ENCODE measurements at regions not wholly inside any gene's neighbourhood (a gene's known extent, or its start where the extent isn't known, plus 50 kb on each side); places are given as distances from the start of the nearest gene placed in this dataset.

GRCh38 chr2:118442996-118443553 lies 354.8 kb downstream of the INSIG2 start:
- ChIA-PET POLR2A (no interaction called here), CTCF (no interaction called here)
- Mint-ChIP-seq H3K4me1 (ENCODE audit: low read depth, unreplicated experiment) (peaks cover 7% of the 10 kb centered on the region), H3K27ac (ENCODE audit: unreplicated experiment) (no peak overlapping the region), H3K9me3 (ENCODE audit: unreplicated experiment) (peaks cover 9% of the 10 kb centered on the region), H3K27me3 (ENCODE audit: insufficient read depth, unreplicated experiment) (no peaks in the 10 kb centered on the region), H3K4me3 (ENCODE audit: unreplicated experiment) (no peak overlapping the region), H3K36me3 (ENCODE audit: insufficient read depth, unreplicated experiment) (no peaks in the 10 kb centered on the region)
- Histone ChIP-seq H3K9me3 (peaks cover 2% of the 10 kb centered on the region; the same call in 1 of the 2 replicates), H3K27me3 (replicated peaks; ENCODE audit: control insufficient read depth, insufficient read depth, low read length) (no peaks in the 10 kb centered on the region), H3K4me3 (ENCODE audit: low read depth, low read length) (no peak overlapping the region), H3K4me1 (peaks cover 16% of the 10 kb centered on the region; the same call in 1 of the 2 replicates), H3K36me3 (ENCODE audit: control insufficient read depth, insufficient read depth, low read length) (no peaks in the 10 kb centered on the region)
- intact Hi-C loops (cut with micrococcal nuclease; ENCODE audit: unreplicated experiment) = no loop called here
- TF ChIP-seq CTCF (IDR thresholded peaks at IDR 0.05; ENCODE audit: insufficient read depth in 1 of 2, low read depth in 1 of 2, low read length in 1 of 2, severe bottlenecking in 1 of 2, unreplicated experiment in 1 of 2) = no peak
- no TSS peak for BruUV-seq (replicated peaks)
- DNase-seq = no peak

GRCh38 chr2:118442046-118442445 lies 353.8 kb downstream of the INSIG2 start:
- POLR2A ChIA-PET = no interaction called here
- H3K36me3 ChIP-seq (ENCODE audit: control insufficient read depth, insufficient read depth, low read length) = no peaks in the 10 kb centered on the region
- TF ChIP-seq CTCF (IDR thresholded peaks at IDR 0.05; ENCODE audit: insufficient read depth in 1 of 2, low read depth in 1 of 2, low read length in 1 of 2, severe bottlenecking in 1 of 2, unreplicated experiment in 1 of 2) = no peak
- DNase-seq = no peak
- Mint-ChIP-seq H3K27ac (ENCODE audit: unreplicated experiment) (no peak overlapping the region), H3K4me1 (ENCODE audit: low read depth, unreplicated experiment) (peaks cover 7% of the 10 kb centered on the region), H3K4me3 (ENCODE audit: unreplicated experiment) (no peak overlapping the region), H3K9me3 (ENCODE audit: unreplicated experiment) (peaks cover 9% of the 10 kb centered on the region), H3K27me3 (ENCODE audit: insufficient read depth, unreplicated experiment) (no peaks in the 10 kb centered on the region), H3K36me3 (ENCODE audit: insufficient read depth, unreplicated experiment) (no peaks in the 10 kb centered on the region)
- BruUV-seq (replicated peaks) = no TSS peak
- CTCF ChIA-PET = no interaction called here
- intact Hi-C loops (cut with micrococcal nuclease; ENCODE audit: unreplicated experiment) = no loop called here
- peaks cover 2% of the 10 kb centered on the region; the same call in 1 of the 2 replicates for H3K9me3 ChIP-seq
- H3K27me3 ChIP-seq (replicated peaks; ENCODE audit: control insufficient read depth, insufficient read depth, low read length) = no peaks in the 10 kb centered on the region
- no peak overlapping the region for H3K4me3 ChIP-seq (ENCODE audit: low read depth, low read length)
- peaks cover 16% of the 10 kb centered on the region; the same call in 1 of the 2 replicates for H3K4me1 ChIP-seq

- intact Hi-C loops (cut with micrococcal nuclease; ENCODE audit: unreplicated experiment) = no loop called here
- POLR2A ChIA-PET = no interaction called here
- peaks cover 7% of the 10 kb centered on the region for H3K4me1 Mint-ChIP-seq (ENCODE audit: low read depth, unreplicated experiment)
- no peak for DNase-seq
- Histone ChIP-seq H3K4me3 (ENCODE audit: low read depth, low read length) (no peak overlapping the region), H3K27me3 (replicated peaks; ENCODE audit: control insufficient read depth, insufficient read depth, low read length) (no peaks in the 10 kb centered on the region), H3K9me3 (peaks cover 2% of the 10 kb centered on the region; the same call in 1 of the 2 replicates), H3K36me3 (ENCODE audit: control insufficient read depth, insufficient read depth, low read length) (no peaks in the 10 kb centered on the region), H3K4me1 (peaks cover 16% of the 10 kb centered on the region; the same call in 1 of the 2 replicates)
- BruUV-seq (replicated peaks) = no TSS peak
- no peak for TF ChIP-seq CTCF (IDR thresholded peaks at IDR 0.05; ENCODE audit: insufficient read depth in 1 of 2, low read depth in 1 of 2, low read length in 1 of 2, severe bottlenecking in 1 of 2, unreplicated experiment in 1 of 2)
- H3K4me3 Mint-ChIP-seq (ENCODE audit: unreplicated experiment) = no peak overlapping the region
- peaks cover 9% of the 10 kb centered on the region for H3K9me3 Mint-ChIP-seq (ENCODE audit: unreplicated experiment)
- CTCF ChIA-PET = no interaction called here
- H3K36me3 Mint-ChIP-seq (ENCODE audit: insufficient read depth, unreplicated experiment) = no peaks in the 10 kb centered on the region
- no peak overlapping the region for H3K27ac Mint-ChIP-seq (ENCODE audit: unreplicated experiment)
- H3K27me3 Mint-ChIP-seq (ENCODE audit: insufficient read depth, unreplicated experiment) = no peaks in the 10 kb centered on the region
Observed at GRCh38 chr2:118440404-118441098, 352.3 kb downstream of the INSIG2 start.

All from Caco-2 (cell line).